AG20443 (cell line): ENCODE measurements at regions not wholly inside any gene's neighbourhood (a gene's known extent, or its start where the extent isn't known, plus 50 kb on each side); places are given as distances from the start of the nearest gene placed in this dataset.
A peak's percentile ranks its signal among the peaks of the same experiment; 100 is the strongest.
"Not testable (repeated sequence)": the region's sequence is repeated elsewhere in the genome, so short reads cannot be mapped to it uniquely, and the experiment has no call there.

ENCODE experiments used
- DNase-seq: peaks from one replicate; pipeline ENCODE4 v3.0.0; 2012; ENCODE audit warnings: low spot score, mixed read lengths

- DNase-seq = no peak
Observed at GRCh38 chr4:141290771-141291170, 70.1 kb downstream of the ZNF330 start.

GRCh38 chr4:141294306-141294705 is 73.6 kb downstream of the ZNF330 start:
- DNase-seq = no peak

- no peak for DNase-seq
Observed at GRCh38 chr4:141301216-141301615, 80.5 kb downstream of the ZNF330 start.

GRCh38 chr4:141302924-141303323 is 82.2 kb downstream of the ZNF330 start:
- no peak for DNase-seq

GRCh38 chr4:141304346-141304745 is 83.7 kb downstream of the ZNF330 start:
- no peak for DNase-seq

- no peak for DNase-seq
Observed at GRCh38 chr4:141306331-141306730, 85.6 kb downstream of the ZNF330 start.

GRCh38 chr4:141307241-141307689 is 86.6 kb downstream of the ZNF330 start:
- peak; percentile 81 for DNase-seq

- DNase-seq = no peak
Observed at GRCh38 chr4:141309874-141310273, 89.2 kb downstream of the ZNF330 start.

- DNase-seq = no peak
Observed at GRCh38 chr4:141311246-141312204, 90.8 kb downstream of the ZNF330 start.

GRCh38 chr4:141314627-141315026 is 93.9 kb downstream of the ZNF330 start:
- no peak for DNase-seq

GRCh38 chr4:141328560-141329173 is 108.0 kb downstream of the ZNF330 start:
- no peak for DNase-seq

GRCh38 chr4:141329174-141329569 is 108.5 kb downstream of the ZNF330 start:
- peak; percentile 46 for DNase-seq

- DNase-seq = no peak
Observed at GRCh38 chr4:141330616-141331015, 109.9 kb downstream of the ZNF330 start.

- no peak for DNase-seq
Observed at GRCh38 chr4:141331534-141332358, 111.1 kb downstream of the ZNF330 start.

- DNase-seq = not testable (repeated sequence)
Observed at GRCh38 chr4:141332359-141333181, 111.9 kb downstream of the ZNF330 start.

- peak; percentile 52 for DNase-seq
Observed at GRCh38 chr4:141333456-141334230, 112.9 kb downstream of the ZNF330 start.

GRCh38 chr4:141335166-141335565 is 114.5 kb downstream of the ZNF330 start:
- no peak for DNase-seq

GRCh38 chr4:141338238-141338637 is 117.5 kb downstream of the ZNF330 start:
- DNase-seq = no peak

- no peak for DNase-seq
Observed at GRCh38 chr4:141339391-141339790, 118.7 kb downstream of the ZNF330 start.

- DNase-seq = no peak
Observed at GRCh38 chr4:141339966-141340365, 119.3 kb downstream of the ZNF330 start.

GRCh38 chr4:141340458-141340857 is 119.8 kb downstream of the ZNF330 start:
- no peak for DNase-seq
